AG10803 (cell line): ENCODE measurements at regions not wholly inside any gene's neighbourhood (a gene's known extent, or its start where the extent isn't known, plus 50 kb on each side); places are given as distances from the start of the nearest gene placed in this dataset.
"Not testable (repeated sequence)": the region's sequence is repeated elsewhere in the genome, so short reads cannot be mapped to it uniquely, and the experiment has no call there.

Experiments used
- DNase-seq: peaks from one replicate; pipeline ENCODE4 v3.0.0; 2010; ENCODE audit warnings: low read depth
- H3K4me3 ChIP-seq: 2 replicates; pipeline ENCODE4 v1.5.1; 2011; ENCODE audit warnings: mild to moderate bottlenecking, low read length, control low read depth
- CTCF ChIP-seq: conservative IDR thresholded peaks from 2 replicates; pipeline ENCODE4 v1.5.1; 2011; ENCODE audit warnings: mild to moderate bottlenecking, low read length, control low read depth, inconsistent platforms

GRCh38 chr3:180414157-180414556 lies 187.8 kb upstream of the TTC14 start:
- DNase-seq, result no peak
- no peak overlapping the region for H3K4me3 ChIP-seq

GRCh38 chr3:180416111-180416594 lies 185.8 kb upstream of the TTC14 start:
- no peak for TF ChIP-seq CTCF
- peak; percentile 28 for DNase-seq
- no peak overlapping the region for H3K4me3 ChIP-seq

More at GRCh38 chr3:180414157-180414556, 187.8 kb upstream of the TTC14 start:
- no peak for TF ChIP-seq CTCF

GRCh38 chr3:180417241-180417640 lies 184.7 kb upstream of the TTC14 start:
- no peak for TF ChIP-seq CTCF
- no peak overlapping the region for H3K4me3 ChIP-seq
- DNase-seq, result peak; percentile 37

- no peak for DNase-seq
- TF ChIP-seq CTCF, result no peak
- H3K4me3 ChIP-seq, result no peak overlapping the region
These were observed 181.9 kb upstream of the TTC14 start for GRCh38 chr3:180420016-180420415.

- TF ChIP-seq CTCF, result no peak
- DNase-seq, result no peak
- no peak overlapping the region for H3K4me3 ChIP-seq
These were observed 181.2 kb upstream of the TTC14 start for GRCh38 chr3:180420804-180421203.

- no peak for DNase-seq
- no peak for TF ChIP-seq CTCF
These were observed 180.7 kb upstream of the TTC14 start for GRCh38 chr3:180421221-180421620.

GRCh38 chr3:180421721-180422120 lies 180.2 kb upstream of the TTC14 start:
- peak; percentile 7 for DNase-seq
- no peak for TF ChIP-seq CTCF
- H3K4me3 ChIP-seq, result no peak overlapping the region

More at GRCh38 chr3:180421221-180421620, 180.7 kb upstream of the TTC14 start:
- H3K4me3 ChIP-seq, result no peak overlapping the region

- not testable (repeated sequence) for DNase-seq, H3K4me3 ChIP-seq
These were observed 177.7 kb upstream of the TTC14 start for GRCh38 chr3:180424305-180424704.
